Inferior parietal cortex (tissue), 1 donor: ENCODE measurements at regions not wholly inside any gene's neighbourhood (a gene's known extent, or its start where the extent isn't known, plus 50 kb on each side); places are given as distances from the start of the nearest gene placed in this dataset.

ENCODE experiments used
- DNase-seq: peaks from one replicate; pipeline ENCODE4 v3.0.0-alpha.2; 2016; ENCODE audit errors: extremely low spot score

DNA sequence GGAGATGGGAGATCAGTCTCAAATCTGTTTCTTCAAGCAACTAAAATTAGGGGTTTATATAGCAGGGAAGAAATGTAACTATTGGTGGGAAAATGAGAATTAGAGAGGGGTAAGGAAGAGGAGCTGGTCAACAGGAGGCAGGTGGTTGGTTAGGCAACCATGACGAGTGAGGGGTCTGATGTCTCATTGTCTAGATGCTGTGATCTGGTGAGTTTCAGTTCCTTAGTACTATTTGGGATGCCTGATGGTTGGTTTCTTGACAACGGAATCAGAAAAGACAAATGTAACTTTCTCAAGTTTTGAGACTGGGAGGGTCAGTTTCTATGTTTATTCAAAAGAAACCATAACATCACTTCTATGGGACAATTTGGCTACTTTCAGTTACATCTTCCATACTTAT, 415.3 kb upstream of the C16orf82 start:
- DNase-seq, result no peak

DNA sequence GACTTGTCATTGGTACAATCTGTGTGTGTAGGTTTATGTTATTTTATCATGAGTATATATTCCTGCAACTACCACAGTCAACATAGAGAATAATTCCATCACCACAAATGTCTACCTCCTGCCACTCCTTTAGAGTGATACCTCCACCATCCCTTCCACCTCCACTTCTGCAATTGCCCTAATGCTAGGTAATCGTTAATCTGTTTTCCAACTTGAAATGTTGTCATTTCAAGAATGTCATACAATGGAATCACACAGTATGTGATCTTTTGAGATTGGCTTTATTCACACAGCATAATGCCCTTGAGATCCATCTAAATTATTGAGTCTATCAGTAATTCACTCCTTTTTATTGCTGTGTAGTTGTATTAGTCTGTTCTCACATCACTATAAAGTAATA, 414.8 kb upstream of the C16orf82 start:
- no peak for DNase-seq

DNA sequence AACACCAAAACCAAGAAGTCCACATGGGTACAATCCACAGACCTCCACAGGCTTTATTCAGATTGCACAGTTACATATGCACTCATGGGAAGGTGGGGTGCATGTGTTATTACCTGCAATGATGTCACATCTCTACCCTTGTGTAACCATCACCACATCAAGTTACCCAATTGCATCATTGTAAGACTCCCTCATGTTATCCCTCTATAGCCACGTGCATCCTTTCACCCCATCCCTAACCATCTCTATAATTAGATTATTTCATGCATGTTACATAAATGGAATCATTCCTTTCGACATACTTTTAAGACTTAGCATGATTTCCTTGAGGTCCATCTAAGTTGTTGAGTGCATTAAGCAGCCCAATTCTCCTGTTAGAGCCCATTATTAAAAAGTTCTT, 408.2 kb upstream of the C16orf82 start:
- DNase-seq, result no peak

DNA sequence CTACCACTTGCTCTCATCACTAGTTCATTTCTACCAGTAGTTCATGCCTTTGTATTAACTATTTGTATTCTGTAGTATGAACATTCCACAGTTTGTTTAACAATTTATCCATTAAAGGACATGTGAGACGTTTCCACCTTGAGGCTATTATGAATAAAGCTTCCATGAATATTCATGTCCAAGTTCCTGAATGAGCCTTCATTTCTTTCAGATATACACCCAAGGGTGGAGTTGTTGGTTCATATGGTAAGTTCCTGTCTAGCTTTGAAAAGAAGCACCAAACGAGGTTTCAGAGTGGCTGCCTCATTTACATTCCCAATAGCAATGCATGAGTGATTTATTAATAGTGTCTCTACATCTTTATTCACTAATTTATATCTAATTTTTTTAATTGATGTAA, 407.8 kb upstream of the C16orf82 start:
- DNase-seq, result no peak

DNA sequence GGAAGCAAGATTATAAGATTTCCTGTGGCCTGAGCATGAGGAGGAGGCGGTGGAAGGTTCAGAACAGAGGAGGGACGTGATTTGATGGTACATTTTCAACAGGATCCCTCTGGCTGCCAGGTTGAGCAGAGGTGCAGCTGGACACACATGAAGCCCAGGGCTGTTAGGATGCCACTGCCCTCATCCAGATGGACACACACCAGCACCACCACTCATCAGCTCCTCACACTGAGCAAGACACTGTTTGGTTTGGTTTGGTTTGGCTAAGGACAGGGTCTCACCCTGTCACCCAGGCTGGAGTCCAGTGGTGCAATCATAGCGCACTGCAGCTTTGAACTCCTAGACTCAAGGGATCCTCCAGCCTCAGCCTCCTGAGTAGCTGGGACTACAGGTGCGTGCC, 402.6 kb upstream of the C16orf82 start:
- DNase-seq, result no peak

DNA sequence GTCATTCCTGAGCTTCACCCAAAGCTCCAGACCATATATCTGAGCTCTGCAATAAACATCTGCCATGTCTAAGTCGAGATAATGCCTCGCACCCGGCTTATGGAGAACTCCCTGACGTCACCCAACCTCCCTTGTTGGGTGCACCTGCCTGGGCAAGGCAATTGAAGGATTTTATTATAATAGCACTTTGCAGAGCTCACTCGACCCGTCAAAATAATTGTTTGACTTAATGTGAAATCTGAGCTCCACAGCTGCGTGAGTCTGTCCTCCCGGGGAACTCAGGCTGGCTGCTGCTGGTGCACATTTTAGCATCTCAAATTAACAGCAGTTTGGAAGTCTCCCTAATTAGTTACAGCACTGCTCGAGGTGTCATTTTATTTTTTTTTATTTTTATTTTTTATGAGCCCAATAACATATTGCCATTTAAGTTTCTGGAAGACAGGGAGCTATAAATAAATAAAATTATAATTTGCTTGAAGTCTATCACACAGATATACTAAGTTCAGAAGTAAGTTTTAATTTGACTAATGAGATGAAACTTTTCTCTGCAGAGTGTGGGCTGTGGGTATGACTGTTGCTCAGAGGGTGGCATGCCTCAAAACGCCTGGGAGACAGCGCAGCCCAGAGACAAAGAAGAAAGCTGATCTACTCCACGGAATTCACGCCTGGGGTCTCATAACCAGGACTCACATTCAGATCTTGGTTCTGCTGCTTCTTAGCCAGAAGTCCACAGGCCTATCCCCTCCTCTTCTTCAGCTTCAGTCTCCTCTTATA, 401.4 kb upstream of the C16orf82 start:
- DNase-seq, result no peak

DNA sequence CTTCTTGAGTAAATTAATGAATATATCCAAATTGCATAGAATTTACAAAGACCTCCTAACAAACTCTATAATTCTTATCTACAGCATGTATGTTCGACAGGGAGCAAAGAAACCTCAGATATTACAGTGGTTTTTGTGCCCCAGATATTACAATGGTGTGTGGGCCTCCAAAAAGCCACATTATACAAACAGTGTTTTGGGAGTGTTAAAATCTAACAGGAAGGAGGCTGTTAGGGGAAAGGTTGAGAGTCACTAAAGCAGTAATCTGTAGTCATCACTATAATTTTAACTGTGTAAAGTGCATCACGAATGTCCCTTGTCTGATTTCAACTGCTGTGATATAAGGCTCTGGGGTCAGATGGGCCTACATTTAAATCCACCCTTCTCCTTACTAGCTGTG, 400.2 kb upstream of the C16orf82 start:
- no peak for DNase-seq

DNA sequence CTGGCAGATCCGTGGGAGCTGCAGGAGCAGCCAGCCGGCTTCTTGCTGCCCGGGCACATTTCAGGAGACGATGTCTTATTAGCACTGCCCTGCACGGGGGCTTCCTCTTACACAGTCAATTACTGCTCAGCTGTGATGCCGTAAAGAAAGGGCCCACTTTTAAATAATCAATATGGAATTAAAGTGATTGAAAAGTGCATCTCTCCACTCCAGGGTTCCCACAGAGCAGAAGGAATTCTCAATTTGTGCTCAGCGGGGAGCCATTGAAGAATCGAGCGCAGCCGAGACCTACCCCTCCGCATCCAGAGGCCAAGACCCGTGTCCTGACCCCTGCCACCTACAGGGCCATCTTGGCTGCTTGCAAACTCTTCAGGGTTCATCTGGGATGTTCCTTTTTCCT, 399.4 kb upstream of the C16orf82 start:
- DNase-seq, result no peak

DNA sequence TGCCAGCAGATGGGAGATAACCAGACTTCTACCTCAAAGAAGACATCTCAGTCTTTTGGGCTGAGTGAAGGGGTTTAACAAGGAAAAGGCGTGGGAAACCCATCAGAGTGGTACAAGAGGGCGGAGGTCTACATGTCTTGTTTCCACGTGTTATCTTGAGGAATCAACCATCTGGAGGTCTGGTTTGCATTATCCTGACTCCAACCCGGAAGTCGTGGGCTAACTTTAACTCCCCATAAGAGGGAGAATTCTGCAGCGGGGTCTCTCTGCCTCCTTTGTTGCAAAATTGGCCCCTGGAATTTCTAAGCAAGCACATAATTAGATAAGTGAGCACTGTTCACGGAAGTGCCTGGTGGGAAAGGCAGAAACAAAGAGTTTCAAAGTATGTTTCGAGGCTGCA, 398.7 kb upstream of the C16orf82 start:
- no peak for DNase-seq

DNA sequence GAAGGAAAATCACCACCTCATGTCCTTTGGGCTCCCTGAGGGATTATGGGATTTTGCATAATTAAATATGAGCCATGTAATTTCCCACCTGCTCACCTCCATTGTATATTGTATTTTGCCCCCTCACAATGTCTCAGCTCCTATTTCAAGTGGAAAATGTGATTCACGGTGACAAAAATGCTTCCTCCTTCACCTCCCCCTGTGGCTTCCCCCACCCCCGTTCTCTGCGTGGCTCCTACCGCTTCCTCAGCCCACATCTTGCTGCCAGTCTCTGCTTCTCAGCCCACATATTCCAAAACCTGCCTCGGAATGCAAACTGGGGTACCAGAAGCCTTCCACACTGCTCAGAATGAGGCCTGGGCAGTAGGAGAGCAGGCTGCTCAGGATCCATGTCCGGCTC, 394.5 kb upstream of the C16orf82 start:
- no peak for DNase-seq

DNA sequence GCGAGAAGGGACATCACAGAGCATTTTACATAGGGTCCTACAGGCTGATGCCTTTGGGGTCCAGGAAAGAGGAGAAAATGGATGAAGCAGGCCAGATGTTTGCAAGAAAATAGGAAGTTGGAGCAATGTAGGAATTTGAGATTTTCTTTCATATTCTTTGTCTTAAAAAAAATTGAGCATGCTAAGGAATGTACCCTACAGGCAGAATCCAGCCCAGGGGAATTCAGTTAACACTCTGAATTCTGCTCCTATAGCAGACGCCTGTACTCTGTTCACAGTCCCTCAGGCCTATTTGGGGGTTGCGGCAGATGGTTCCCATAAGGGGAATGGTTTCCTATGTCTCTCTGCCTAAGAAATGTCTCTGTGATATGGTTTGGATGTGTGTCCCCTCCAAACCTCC, 393.7 kb upstream of the C16orf82 start:
- no peak for DNase-seq

DNA sequence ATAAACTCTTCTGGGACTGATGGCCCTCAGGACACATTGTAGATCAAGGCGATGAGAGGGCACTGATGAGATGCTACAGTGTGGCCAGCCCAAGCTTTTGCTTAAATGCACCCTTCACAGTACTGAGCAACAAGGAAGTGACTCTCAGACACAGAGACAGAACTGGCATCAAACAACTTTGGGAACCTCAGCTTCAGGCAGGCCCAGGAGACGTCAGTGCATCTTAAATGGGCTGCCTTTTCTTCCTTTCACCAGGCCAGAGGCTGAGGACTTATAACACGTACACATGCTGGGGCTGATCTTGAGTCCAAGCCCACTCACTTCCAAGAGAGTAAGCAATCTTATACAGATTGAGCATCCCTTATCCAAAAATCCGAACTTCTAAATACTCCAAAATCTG, 386.1 kb upstream of the C16orf82 start:
- no peak for DNase-seq

DNA sequence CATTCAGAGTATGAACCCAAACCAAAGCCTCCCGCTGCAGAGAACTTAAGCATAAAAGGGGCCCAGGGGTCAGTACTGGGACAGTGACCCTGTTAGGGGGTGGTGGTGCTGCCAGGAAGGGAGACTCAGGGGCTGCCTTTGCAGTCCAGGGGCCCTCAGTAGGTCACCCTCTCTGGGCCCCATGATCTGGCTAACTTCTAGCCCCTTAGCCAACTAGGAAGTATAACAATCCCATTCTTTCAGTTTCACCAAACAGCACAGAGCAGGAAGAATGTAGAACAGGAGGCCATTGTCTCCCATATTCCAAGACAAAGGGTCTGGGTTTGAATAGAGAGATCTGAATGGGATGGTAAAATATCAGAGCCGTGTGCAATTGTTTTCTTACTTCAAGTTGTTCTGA, 378.6 kb upstream of the C16orf82 start:
- DNase-seq, result peak; percentile 73

DNA sequence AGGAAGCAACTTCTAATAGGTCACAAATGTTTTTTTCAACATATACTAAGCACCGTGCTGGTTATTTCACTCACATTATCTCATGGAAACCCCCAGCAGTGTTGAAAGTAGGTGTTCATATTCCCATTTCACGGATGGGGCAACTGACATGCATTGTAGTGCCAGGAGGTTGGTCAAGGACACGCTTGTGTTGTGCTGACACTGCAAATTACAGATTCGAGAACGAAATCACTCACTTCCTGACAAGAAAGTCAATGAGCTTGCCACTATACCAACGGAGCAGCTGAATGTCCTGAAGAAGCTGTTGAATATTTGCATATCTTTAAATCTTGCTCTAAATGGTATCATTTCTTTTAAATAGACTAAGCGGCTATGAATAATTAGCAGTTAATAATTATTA, 378.0 kb upstream of the C16orf82 start:
- peak; percentile 3 for DNase-seq

DNA sequence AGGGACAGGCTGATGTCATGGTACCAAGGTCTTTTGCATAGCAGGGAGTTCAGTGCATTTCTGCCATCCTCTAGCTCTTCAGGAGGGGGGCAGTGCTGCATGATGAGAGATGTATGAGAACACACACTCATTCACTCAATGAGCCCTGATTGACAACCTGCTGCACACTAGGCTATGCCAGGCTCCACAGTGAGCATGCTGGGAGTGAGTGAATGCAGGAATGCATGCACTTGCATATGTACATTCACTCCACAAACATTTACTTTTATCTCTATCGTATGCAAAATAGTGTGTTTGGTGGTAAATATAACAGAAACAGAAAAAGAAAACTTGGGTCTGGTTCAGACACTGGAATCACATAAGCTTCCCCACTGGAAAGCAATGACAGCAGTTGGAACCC, 374.1 kb upstream of the C16orf82 start:
- DNase-seq, result no peak

DNA sequence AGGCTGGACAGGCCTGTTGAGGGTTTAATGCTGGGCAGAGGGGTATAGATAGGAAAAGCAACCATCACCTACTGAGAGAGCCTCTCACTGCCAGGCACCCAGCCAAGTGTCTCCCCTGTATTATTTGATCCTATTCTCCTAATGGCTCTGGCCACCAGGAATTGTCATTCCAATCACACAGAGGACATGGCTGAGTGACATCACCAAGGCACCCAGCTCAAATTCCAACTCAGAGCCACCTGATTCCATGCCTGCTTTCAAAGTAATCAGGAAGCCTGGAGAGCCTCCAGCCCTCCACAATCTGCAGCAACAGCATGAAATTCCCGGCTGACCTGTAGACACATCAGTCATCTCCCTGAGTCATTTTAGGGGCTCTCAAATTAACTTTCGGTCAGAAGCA, 368.9 kb upstream of the C16orf82 start:
- DNase-seq, result no peak

DNA sequence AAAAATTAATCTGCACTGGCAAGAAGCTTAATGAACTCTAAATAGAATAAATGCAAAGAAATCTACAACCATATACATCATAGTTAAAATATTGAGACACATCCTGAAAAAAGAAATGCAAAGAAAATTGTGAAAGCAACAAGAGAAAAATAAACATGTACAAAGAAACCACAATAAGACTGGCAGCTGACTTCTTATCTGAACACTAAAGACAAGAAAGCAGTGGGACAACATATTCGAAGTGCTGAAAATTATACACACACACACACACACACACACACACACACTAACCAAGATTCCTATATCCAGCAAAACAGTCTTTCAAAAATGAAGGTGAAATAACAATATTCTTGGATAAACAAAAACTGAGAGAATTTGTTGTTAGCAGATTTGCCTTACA, 366.5 kb upstream of the C16orf82 start:
- no peak for DNase-seq

DNA sequence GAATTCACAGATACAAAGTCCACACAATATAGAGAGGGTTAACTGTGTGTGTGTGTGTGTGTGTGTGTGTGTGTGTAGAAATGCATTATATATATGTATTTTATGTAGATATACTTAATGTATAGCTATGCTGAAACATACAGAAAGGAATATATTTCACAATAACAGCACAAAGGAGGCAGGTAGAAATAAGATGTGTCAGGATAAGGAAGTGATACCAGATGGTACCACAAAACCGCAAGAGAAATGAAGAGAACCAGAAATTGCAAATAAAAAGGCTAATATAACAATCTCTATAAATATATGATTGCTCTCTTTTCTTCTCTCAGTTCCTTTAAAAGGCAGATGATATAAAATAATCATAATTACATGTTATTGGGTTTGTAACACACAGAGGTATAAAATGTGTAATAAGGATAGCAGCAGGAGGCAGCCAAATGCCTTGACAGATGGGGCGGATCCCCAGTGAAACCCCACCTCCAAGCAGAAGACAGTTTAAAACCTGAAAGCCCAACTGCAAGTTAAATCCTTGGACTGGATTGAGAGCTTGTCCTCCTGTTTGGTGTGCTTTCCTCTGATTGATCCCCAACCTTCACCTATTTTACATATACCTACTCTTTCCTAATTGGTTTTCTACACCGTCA, 365.4 kb upstream of the C16orf82 start:
- DNase-seq, result no peak

DNA sequence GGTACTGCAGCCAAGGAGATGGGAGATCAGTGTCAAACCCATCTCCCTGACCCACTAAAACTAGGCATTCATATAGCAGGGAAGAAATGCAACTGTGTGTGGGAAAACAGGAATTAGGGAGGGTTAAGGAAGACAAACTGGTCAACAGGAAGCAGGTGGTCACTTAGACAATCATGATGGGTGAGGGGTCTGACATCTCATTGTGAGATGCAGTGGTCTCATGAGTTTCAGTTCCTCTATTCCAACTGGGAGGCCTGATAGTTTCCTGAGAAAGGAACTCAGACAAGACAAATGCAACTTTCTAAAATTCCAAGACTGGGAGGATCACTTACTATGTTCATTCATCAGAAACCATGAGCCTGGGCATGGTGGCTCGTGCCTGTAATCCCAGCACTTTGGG, 361.4 kb upstream of the C16orf82 start:
- no peak for DNase-seq

DNA sequence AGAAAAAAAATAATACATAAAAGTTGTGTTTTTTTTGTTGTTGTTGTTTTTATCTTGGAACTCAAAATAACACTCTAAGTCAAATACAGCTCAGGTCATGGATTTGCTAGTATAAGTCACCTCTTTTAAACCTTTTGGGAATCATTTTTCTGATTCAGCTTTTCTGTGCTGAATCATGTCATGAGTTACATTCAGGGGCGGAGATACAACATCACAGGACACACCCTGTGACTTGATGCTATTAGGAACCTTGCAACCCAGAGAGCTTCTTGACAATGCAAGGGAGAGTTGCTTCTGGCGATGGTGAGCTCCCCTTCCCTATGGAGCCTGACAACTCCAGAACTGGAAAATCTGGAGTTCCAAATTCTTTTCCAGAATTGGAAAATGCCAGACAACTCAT, 358.3 kb upstream of the C16orf82 start:
- DNase-seq, result no peak

DNA sequence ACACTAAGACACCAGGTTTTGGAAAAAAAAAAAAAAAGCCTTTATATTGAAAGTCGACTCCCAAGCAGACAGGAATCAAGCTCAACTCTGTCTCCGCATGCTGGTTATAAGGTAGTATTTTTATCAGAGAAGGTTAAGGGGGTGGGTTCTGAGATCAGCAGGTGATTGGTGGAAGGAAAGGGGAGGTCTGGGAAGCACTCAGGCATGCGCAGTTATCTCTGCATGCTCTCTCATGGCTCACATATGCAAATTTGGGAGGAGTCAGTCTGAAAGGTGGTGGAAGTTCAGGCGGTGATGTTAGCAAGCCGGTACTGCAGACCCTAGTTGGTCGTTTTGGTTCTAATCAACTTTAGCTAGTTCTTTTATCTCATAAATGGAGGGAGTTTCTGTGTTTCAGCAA, 357.6 kb upstream of the C16orf82 start:
- DNase-seq, result no peak

DNA sequence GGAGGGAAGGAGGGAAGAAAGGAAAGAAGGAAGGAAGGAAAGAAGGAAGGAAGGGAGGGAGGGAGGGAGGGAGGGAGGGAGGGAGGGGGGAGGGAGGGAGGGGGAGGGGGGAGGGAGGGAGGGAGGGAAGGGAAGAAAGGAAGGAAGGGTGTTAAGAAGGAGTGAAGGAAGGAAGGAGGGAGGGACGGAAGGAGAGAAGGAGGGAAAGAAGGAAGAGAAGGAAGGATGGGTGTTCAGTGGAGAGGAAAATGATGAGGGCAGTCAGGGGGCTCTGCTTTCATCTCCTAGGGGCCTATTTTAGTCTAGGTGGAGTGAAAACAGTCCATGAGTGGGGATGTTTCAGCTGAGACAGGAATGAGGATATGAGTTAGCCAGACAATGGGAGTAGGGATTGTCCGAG, 357.0 kb upstream of the C16orf82 start:
- no peak for DNase-seq

DNA sequence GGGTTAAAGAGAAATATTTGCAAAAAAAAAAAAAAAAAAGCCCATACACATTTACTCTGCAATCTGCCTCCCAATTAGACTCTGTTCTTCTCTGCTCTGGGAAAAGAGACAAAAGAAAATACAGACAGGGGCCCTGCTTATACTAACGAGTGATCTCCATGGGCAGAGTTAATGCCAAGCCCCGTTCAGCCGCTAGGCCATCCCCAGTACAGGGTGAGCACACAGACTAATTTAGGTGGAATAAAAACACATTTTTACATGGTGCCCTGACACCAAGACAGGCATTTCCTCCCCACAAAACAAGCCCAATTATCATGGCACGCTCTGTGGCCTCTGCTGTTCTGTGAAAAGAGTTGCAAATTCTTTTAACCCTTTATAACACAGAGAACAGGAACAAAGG, 356.3 kb upstream of the C16orf82 start:
- no peak for DNase-seq

DNA sequence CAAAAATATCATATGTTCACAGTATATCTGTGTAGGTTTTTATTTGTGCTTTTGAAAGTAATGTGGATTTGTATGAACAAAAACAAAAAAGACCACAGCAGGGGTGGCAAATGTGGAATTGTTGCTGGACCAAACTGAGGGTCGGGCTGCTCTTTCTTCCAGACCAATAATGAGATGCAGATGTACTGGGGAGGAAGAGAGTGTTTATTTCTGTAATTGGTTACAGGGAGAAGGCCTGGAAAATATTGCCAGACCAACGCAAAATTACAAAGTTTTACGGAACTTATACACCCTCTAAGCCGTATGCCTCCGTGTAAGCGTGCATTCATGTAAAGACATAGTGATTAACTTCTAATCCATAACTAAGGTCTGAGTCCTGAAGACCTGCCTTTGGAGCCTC, 353.9 kb upstream of the C16orf82 start:
- DNase-seq, result no peak
